OCI-LY3 (cell line): ENCODE measurements at regions not wholly inside any gene's neighbourhood (a gene's known extent, or its start where the extent isn't known, plus 50 kb on each side); places are given as distances from the start of the nearest gene placed in this dataset.
A peak's percentile ranks its signal among the peaks of the same experiment; 100 is the strongest.
"Not testable (repeated sequence)": the region's sequence is repeated elsewhere in the genome, so short reads cannot be mapped to it uniquely, and the experiment has no call there.

ENCODE experiments used
- H2AFZ ChIP-seq: fragments of 200-600, 300-600 bp; shearing (Covaris generic); 2 replicates; pipeline ENCODE4 v1.6.0; 2014; ENCODE audit warnings: antibody characterized with exemption, low read depth, low read length
- H3K27ac ChIP-seq: fragments of 200-600, 300-600 bp; sonication (generic); 2 replicates; pipeline ENCODE4 v1.5.1; 2014; ENCODE audit warnings: mild to moderate bottlenecking, low read length, moderate library complexity, mixed read lengths
- H3K27me3 ChIP-seq: fragments of 200-600, 300-600 bp; sonication (generic); 2 replicates; pipeline ENCODE4 v1.6.1; 2014; ENCODE audit warnings: low read depth, low read length, mixed read lengths
- H3K36me3 ChIP-seq: fragments of 200-600, 300-600 bp; sonication (generic); replicated peaks from 2 replicates; pipeline ENCODE3; 2014; ENCODE audit warnings: low read depth, low read length, mixed read lengths
- H3K4me1 ChIP-seq: fragments of 300-600, 200-600 bp; sonication (generic); 2 replicates; pipeline ENCODE4 v1.6.1; 2014; ENCODE audit warnings: low read length, mixed read lengths
- H3K4me2 ChIP-seq: fragments of 200-600, 300-600 bp; sonication (generic); 2 replicates; pipeline ENCODE4 v1.6.1; 2014; ENCODE audit warnings: low read length, mixed read lengths
- H3K4me3 ChIP-seq: fragments of 300-600, 200-600 bp; sonication (generic); 2 replicates; pipeline ENCODE4 v1.5.1; 2014; ENCODE audit warnings: antibody characterized with exemption, mild to moderate bottlenecking, low read length, moderate library complexity
- H3K79me2 ChIP-seq: fragments of 300-600, 200-600 bp; shearing (Covaris generic); 2 replicates; pipeline ENCODE4 v1.6.1; 2014; ENCODE audit warnings: mild to moderate bottlenecking, low read length, mixed read lengths
- H3K9ac ChIP-seq: fragments of 300-600, 200-600 bp; shearing (Covaris generic); 2 replicates; pipeline ENCODE4 v1.6.0; 2014; ENCODE audit warnings: mild to moderate bottlenecking, low read length, moderate library complexity
- H3K9me3 ChIP-seq: fragments of 200-600, 300-600 bp; shearing (Covaris generic); 2 replicates; pipeline ENCODE4 v1.6.1; 2014; ENCODE audit warnings: low read length, mixed read lengths; ENCODE audit not compliant: insufficient read depth
- H4K20me1 ChIP-seq: fragments of 200-600, 300-600 bp; sonication (generic); 2 replicates; pipeline ENCODE4 v1.6.1; 2016; ENCODE audit warnings: low read length, mixed read lengths; ENCODE audit not compliant: insufficient read depth
- EZH2phosphoT487 ChIP-seq: fragments of 200-600 bp; shearing (Covaris generic); IDR thresholded peaks from 2 replicates; pipeline ENCODE4 v1.6.1; 2018; ENCODE audit warnings: antibody characterized with exemption, mixed run types, low read depth
- TF ChIP-seq, protein P1 (sequence below): fragments of 200-600, 300-600 bp; sonication (generic); IDR thresholded peaks from 2 replicates; pipeline ENCODE4 v1.5.1; 2014; ENCODE audit warnings: antibody characterized with exemption, low read length, low read depth

DNA sequence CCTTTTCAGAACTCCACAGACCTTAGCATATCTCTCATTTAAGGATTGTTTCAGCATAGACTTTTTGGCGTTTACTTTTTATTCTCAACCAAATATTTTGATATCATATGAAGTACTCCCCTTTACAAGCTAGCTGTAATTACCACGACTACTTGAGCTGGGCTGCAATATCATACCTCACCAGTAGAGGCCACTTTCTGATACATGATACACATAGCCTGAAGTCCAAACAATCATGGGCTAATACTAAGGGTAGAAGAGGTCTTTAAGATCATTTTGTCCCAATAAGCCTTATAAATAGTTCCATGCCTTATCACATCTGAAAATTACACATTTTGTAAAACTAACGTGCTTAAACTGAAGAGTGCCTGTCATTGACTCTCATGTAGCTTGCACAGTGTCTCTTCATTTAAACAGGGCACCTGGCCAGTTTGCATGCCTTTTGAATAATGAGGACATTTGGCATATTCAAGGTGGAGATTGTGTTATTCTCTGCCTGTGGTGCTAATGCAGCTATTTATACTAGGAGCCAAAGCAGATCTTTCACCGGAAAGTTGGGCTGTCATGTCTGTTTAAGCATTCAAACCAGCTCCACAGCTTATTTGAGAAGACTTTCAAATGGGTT is 403.7 kb upstream of the ZMIZ1 start:
- Histone ChIP-seq H3K27me3 (peaks cover 12% of the 10 kb centered on the region; the same call in 1 of the 2 replicates), H3K4me3 (no peak overlapping the region), H3K4me2 (no peak overlapping the region), H2AFZ (no peak overlapping the region), H3K9ac (no peak overlapping the region), H3K4me1 (no peaks in the 10 kb centered on the region), H3K79me2 (no peaks in the 10 kb centered on the region), H3K27ac (no peak overlapping the region), H4K20me1 (no peaks in the 10 kb centered on the region), H3K9me3 (no peaks in the 10 kb centered on the region), H3K36me3 (no peaks in the 10 kb centered on the region)
- TF ChIP-seq, protein P1, sequence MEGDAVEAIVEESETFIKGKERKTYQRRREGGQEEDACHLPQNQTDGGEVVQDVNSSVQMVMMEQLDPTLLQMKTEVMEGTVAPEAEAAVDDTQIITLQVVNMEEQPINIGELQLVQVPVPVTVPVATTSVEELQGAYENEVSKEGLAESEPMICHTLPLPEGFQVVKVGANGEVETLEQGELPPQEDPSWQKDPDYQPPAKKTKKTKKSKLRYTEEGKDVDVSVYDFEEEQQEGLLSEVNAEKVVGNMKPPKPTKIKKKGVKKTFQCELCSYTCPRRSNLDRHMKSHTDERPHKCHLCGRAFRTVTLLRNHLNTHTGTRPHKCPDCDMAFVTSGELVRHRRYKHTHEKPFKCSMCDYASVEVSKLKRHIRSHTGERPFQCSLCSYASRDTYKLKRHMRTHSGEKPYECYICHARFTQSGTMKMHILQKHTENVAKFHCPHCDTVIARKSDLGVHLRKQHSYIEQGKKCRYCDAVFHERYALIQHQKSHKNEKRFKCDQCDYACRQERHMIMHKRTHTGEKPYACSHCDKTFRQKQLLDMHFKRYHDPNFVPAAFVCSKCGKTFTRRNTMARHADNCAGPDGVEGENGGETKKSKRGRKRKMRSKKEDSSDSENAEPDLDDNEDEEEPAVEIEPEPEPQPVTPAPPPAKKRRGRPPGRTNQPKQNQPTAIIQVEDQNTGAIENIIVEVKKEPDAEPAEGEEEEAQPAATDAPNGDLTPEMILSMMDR = peak; percentile 44
- no peak for TF ChIP-seq EZH2phosphoT487

DNA sequence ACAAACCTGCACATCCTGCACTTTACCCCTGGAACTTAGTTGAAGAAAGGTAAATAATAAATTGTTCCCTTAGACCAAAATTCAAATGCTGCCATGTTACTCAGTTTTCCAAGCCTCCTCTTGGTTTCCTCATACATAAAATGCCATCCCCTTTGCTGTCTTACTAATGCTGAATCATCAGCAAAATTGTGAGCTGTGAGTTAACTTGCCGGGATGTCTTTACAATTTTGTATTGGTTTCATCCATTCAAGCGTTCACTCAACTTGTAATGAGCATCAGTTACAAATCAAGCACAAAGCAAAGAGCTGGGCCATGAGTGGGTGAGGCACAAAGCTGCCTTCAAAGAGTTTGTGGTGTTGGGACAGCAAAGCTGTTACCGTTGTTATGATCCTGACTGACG is 395.8 kb upstream of the ZMIZ1 start:
- no peak for TF ChIP-seq EZH2phosphoT487
- TF ChIP-seq, protein P1 = no peak
- H3K27ac ChIP-seq = no peak overlapping the region
- H4K20me1 ChIP-seq = no peaks in the 10 kb centered on the region
- no peaks in the 10 kb centered on the region for H3K36me3 ChIP-seq
- no peaks in the 10 kb centered on the region for H3K79me2 ChIP-seq
- H3K4me2 ChIP-seq = no peak overlapping the region
- no peaks in the 10 kb centered on the region for H3K9me3 ChIP-seq
- no peak overlapping the region for H3K4me3 ChIP-seq
- no peaks in the 10 kb centered on the region for H3K4me1 ChIP-seq
- H3K9ac ChIP-seq = no peak overlapping the region
- no peaks in the 10 kb centered on the region for H3K27me3 ChIP-seq
- H2AFZ ChIP-seq = no peak overlapping the region

DNA sequence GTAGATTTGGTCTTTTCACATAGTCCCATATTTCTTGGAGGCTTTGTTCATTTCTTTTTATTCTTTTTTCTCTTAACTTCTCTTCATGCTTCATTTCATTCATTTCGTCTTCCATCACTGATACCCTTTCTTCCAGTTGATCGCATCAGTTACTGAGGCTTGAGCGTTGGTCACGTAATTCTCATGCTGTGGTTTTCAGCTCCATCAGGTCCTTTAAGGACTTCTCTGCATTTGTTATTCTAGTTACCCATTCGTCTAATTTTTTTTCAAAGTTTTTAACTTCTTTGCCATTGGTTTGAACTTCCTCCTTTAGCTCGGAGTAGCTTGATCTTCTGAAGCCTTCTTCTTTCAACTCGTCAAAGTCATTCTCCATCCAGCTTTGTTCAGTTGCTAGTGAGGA is 387.6 kb upstream of the ZMIZ1 start:
- H3K4me2 ChIP-seq, H3K9ac ChIP-seq, H3K9me3 ChIP-seq, H3K27ac ChIP-seq, H3K79me2 ChIP-seq, H3K4me1 ChIP-seq, H3K36me3 ChIP-seq, H2AFZ ChIP-seq, H3K27me3 ChIP-seq, H3K4me3 ChIP-seq, H4K20me1 ChIP-seq: not testable (repeated sequence)

DNA sequence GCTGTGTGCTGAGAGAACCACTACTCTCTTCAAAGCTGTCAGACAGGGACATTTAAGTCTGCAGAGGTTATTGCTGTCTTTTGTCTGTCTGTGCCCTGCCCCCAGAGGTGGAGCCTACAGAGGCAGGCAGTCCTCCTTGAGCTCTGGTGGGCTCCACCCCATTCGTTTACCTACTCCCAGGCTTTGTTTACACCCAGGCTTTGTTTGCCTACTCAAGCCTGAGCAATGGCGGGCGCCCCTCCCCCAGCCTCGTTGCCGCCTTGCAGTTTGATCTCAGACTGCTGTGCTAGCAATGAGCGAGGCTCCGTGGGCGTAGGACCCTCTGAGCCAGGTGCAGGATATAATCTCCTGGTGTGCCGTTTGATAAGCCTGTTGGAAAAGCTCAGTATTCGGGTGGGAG is 386.8 kb upstream of the ZMIZ1 start:
- not testable (repeated sequence) for H3K79me2 ChIP-seq, H3K9me3 ChIP-seq, H3K27ac ChIP-seq, H2AFZ ChIP-seq, H3K27me3 ChIP-seq, H3K9ac ChIP-seq, H3K4me3 ChIP-seq, H4K20me1 ChIP-seq, H3K36me3 ChIP-seq, H3K4me2 ChIP-seq, H3K4me1 ChIP-seq

DNA sequence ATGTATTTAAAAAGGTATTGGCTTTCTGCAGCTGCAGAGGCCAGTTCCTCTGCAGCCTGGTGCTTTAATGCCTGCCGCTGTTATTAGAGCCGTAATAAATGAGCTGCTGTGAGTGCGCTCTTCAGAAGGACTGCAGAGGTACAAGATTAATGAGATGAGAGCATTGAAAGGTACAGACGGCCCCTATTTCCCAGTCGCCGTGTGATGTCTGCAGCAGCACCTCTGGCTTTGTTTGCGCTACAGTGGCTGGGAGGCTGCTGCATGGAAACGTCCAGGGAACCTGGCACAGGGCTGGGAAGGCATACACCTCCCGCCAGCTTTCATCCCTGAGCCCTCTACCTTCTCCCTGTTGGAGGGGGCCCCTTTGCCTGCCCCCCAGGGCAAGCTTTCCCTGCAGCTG is 383.8 kb upstream of the ZMIZ1 start:
- Histone ChIP-seq H3K9ac (no peak overlapping the region), H3K79me2 (no peaks in the 10 kb centered on the region), H3K27ac (no peak overlapping the region), H3K4me3 (no peak overlapping the region), H2AFZ (no peak overlapping the region), H3K36me3 (no peaks in the 10 kb centered on the region), H3K9me3 (no peaks in the 10 kb centered on the region), H3K4me1 (no peaks in the 10 kb centered on the region), H4K20me1 (no peaks in the 10 kb centered on the region), H3K27me3 (no peaks in the 10 kb centered on the region), H3K4me2 (no peak overlapping the region)
- TF ChIP-seq, protein P1 = no peak
- no peak for TF ChIP-seq EZH2phosphoT487
